CD4-positive, alpha-beta T cell treated with Interferon gamma for 1 hour (primary cell): ENCODE measurements at regions not wholly inside any gene's neighbourhood (a gene's known extent, or its start where the extent isn't known, plus 50 kb on each side); places are given as distances from the start of the nearest gene placed in this dataset.
A peak's percentile ranks its signal among the peaks of the same experiment; 100 is the strongest.
"Not testable (repeated sequence)": the region's sequence is repeated elsewhere in the genome, so short reads cannot be mapped to it uniquely, and the experiment has no call there.

ENCODE experiments used
- DNase-seq: peaks from one replicate; pipeline ENCODE4 v3.0.0-alpha.2; 2020

DNA sequence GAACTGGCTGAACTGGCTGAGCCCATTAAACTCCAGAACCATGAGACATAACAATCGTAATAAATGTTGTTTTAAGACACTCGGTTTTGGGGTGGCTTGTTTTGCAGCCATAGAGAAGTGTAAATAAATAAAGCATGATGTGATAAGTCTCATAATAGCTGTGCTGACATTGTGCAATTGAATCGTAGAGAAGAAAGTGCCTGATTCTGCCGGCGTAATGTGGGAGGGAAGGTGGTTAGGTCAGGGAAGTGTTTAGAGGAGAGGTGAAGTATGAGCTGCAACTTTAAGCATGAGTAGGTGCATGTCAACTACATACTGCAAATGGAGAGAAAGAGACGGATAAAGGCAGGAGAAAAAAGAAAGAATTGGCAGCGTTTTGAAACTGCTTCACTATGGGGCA, 217.1 kb downstream of the BLID start:
- DNase-seq: no peak

DNA sequence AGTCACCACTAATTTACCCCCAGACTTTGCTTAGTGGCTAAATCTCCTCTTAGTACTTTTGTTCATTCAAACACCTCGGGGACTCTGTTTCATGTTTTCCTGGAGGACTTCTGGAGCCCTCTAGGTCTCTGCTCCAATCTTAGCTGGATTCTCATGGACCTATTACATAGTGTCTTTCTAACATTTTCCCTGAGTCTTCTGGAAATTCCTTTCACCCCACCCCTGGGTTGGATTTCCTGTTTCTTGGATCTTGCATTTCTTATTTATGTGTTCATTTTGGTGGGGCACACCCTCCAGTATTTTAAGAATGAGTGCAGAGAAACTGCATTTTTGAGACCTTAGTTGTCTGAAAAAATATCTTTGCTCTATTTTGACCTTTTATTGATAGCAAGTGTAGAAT, 220.1 kb downstream of the BLID start:
- DNase-seq: no peak

DNA sequence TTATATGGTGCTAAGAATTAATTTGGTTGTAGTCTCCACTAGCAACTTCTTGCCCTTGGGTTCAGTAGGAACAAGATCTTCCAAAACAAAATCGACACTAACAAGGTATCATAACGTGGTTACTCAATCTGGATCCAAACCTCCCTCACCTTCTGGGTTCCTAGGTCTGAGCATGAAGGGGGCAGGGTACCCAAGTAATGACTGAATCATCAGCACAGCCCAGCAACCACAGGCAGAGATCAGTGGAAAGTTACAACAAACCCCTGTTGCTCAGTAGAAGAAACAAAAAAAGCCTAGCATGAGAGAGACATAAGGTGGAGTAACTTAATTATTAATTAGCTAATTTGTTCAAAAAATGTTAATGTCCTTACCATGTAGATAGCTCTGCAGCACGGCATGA, 221.4 kb downstream of the BLID start:
- no peak for DNase-seq

DNA sequence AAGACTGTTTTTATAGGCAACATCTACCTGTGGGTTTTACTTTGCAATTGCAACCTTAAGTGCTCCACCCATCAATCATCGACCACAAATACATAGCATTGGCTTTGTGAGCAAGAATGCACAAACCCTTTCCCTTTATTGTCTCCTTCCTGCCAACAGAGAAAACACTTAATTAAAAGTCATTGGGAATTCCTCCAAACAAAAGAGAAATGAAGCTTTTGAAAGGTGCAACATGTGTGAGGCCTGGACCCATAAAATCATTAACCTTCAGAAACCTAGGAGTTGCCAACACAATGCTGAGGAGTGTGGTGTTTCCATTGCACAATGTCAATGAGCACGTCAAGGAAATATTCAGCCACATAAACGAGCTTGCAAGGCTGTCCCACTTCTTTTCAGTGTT, 223.2 kb downstream of the BLID start:
- DNase-seq: no peak

DNA sequence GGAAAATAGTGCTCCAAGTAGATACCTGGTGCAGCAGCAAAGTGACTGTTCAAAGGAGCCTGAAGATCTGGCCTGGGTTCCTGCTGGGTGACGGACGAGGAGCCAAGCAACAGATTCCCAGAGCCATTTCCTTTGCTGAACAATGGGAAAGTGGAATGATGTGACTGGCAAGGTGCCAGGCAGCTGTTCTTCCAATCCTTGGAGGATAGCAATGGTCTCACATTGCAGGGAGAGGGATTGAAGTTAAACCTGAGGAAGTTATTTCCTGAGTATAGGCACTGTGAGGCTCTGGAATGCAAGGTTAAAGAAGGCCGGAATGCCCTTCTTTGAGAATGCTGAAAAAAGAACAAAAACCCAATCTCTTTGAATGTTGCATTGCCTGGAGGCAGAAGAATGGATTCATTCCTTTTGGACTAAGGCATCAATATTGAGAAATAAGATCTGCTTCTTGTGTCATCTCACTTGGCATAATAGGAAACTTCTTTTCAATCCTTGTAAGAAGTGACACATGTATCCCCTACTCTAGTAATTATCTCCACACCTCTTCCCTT, 223.8 kb downstream of the BLID start:
- DNase-seq: no peak

DNA sequence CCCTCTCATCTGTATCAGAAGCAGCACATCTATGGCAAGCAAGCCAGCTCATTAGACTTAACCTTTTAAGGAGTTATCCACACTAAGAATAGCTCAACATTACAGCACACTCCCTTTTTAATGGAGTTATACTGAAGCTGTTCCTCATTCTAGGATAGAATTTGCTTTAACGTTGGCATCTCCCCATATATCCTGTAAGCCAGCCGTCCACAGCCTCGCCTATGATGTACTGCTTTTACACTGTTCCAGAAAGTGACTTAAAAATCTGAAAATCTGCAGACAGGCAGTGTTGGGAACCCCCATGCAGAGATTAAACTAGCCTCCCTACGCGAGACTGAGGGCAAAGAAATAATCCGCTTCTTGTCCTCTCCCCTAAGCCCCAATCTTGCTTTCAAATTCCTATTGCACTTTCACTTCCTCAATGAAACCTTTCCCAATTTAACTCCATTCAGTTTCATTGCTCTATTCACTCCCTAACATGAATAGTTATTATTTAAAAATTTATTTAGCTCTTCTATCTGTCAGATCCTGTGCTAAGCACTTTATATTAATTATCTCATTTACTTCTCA, 225.0 kb downstream of the BLID start:
- no peak for DNase-seq

DNA sequence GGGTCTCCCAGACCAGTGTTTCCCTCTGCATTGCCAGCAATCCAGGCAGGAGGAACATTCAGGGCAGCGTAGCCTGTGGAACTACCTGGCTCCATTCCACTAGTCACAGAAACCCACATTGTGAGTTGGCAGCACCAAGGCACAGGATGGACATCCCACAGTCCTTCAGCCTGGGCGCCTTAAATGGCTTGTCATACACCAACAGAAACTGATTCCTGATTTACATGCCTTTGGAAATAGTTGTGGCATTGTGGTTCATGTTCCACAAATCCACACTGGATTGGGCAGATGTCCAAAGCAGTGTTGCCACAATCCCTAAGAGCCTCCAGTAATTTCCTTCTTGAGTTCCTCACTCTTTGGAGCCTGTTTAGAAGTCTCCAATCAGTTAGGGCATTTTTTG, 225.6 kb downstream of the BLID start:
- no peak for DNase-seq

DNA sequence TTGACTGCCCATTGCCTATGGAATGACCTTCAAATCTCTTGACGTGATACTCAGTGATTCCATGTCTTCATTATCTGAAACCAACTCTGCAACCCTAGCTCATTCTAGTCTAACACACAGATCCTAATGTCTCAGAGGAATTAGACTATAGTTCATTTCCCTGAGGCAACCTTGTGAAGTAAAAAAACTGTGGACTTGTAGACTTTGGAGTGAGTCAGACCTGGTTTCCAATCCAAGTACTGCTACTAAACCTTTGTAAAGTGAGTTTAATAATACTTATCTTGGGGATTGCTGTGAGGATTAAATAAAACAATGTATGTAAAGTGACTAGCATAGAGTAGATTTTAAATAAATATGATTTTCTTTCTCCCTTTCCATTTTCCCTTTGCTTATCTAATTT, 226.1 kb downstream of the BLID start:
- DNase-seq: no peak

DNA sequence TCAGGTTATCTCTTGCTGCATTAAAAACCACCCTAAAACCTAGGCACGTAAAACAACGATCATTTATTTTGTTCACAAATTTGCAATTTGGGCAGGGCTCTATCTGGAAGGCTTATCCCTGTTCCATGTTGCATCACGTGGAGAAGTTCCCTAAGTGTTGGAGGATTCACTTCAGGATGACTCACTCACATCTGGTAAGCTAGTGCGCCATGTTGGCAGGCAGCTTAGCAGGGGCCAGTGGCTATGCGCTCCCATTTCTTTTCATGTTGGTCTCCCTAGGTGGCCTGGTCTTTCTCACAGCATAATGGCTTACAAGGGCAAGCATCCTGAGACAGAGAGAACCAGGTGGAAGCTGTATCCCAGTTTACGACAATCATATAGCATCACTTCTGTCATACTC, 226.8 kb downstream of the BLID start:
- DNase-seq: no peak

GRCh38 chr11:121887976-121888557, 227.9 kb downstream of the BLID start:
- no peak for DNase-seq

DNA sequence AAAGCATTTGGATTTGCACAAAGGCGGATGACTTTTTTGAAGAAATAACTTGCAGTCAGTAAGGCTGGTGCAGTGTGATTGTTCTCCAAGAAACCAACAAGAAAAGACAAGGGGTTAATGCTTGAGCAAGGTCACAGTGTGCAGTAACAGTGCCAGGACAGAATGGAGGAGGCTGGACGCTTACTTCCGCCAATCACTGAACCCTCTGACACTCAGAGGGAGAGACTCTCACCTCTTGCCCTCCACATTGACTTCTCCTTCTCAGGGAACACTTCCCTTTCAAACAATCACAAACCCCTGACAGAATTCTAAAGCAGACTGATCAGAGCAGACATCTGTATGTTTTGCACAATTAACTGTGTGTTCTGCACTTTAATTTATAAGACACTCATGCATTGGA, 228.4 kb downstream of the BLID start:
- DNase-seq: peak; percentile 25

DNA sequence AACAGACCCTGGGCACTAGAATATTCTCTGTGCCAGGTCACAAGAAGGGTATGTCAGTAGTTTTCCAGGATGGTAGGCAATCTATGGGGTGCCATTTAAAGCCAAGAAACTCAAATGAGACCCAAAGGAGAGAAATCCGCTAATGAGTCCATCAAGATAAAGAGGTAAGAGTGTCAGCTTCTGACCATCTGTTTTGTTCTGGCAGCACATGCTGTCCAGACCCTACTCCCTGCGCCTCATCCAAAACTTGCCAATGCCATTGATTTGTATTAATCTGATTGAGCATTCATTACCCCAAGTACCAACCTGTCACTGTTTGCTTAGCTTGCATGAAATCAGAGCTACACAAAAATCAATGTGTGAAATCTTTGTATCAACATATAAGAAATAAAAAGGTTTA, 229.0 kb downstream of the BLID start:
- no peak for DNase-seq

DNA sequence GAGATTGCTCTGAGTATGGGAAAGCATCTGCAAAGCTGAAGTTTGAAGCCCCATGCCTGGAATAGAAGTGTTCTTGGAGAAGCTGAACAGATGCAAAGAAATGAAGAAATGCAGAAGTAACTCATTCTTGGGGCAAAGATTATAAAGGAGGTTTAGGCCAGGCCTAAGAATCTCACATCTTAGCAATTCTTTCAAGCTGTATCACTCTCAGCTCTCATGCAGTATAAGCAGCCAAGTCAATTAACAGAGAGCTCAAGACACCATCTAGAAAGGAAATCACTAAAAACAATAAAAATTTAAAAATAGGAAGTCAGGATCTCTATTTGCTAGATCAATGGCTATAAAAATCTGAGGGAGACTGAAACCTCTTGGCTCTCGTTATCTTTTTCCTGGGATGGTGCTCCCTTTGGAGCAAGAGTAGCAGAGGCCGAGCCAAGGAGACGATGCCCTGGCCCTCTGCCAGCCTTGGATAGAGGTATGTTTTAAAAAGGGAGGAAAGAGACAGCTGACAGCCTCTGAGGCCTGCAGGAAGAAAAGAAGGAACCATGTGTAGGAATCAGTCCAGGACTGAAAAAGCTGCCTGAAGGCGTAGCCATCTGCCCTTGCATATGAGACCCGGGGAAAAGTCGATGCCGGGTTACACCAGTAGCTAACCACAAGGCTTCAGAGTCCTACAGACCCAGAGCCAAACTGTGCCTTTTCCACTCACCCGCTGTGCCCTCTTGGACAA, 229.8 kb downstream of the BLID start:
- DNase-seq: no peak

- DNase-seq: no peak
Measured at GRCh38 chr11:121884626-121885025, 231.4 kb downstream of the BLID start.

DNA sequence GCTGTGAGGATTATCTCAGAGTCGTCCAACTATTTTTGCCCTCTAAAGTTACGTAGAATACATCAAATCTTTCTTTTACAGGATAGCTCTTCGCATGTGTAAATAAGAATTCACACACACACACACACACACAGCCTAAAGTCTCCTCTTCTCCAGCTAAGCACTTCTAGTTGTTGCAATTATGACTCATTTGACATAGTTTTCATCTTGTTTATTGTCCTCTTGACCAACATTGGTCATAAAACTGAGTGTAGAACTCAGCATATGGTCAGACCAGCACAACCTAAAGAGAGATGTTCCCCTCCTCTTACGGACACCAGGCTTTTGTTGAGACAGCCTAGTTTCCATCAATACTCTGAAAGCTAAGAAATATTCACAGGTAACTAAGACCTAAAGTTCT, 234.2 kb downstream of the BLID start:
- DNase-seq: no peak

- no peak for DNase-seq
Measured at GRCh38 chr11:121877152-121877551, 238.9 kb downstream of the BLID start.

DNA sequence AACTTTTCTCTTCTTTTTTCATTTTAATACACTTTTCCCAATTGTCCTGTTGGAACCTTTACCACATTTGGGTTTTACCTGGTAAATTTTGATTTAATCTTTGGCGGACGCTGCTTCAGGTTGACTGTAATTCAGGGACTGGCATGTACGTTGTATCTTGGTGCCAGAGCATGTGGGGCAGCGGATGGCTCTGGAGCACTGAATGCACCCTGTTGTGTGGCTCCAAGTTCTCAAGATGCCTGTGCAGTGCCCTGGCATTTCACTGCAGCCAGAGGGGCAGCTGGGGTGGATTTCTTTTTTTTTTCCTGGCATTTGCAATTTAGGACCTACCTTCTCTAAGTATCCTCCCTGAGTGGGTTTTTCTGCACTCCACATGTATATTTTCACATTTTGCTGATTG, 242.2 kb downstream of the BLID start:
- DNase-seq: no peak

DNA sequence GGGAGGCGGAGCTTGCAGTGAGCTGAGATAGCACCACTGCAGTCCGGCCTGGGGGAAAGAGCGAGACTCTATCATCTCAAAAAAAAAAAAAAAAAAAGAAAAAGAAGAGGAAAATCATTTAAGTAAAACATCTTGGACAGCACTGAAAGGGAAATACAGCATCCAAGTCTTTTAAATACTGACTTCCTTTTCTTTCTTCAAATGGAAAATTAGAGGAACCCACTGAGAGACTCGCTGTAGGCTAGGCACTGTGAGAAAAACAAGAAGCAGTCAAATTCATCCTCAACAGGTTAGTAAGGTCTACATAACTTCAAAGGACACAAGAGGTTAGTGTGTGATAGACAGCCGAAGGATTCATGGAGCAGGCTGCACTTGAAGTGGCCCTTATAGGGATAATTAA, 243.7 kb downstream of the BLID start:
- DNase-seq: no peak

DNA sequence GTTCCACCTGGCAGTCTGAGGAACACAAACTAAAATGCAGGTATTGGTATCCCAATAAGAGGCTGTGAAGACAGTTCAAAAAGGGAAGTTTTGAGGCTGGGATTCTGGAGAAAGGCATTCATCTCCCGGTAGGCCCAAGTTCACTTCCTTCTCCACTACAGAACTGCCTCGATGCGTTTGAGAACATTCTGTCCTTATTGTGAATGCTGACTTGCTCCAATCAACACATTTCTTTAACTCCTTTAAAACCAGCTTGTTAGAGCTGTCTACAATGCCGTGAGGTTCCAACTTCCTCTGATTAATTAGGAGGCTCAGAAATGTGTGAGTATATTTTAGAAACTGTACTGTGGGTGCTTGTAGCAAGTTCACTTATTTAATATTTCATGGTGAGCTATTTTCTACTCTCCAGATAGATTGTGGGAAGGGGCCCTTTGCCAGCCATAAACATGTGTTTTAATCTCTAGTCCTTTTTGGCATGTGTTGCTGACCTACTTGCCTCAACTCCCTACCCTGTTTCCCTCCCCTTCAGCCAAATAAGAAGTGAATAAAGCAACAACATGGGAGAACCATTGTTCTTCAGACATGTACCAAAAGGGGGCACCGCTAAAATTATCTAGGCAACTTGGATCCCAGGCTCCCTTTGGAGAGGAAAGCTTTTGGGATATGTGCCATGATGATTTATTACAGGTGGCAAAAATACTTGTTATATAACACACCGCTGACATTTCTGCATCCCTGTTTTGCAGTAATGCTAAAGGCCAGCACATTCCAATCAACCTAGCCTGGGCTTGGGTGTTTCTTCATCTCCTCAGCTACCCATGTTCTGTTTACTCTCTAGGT, 245.6 kb downstream of the BLID start:
- DNase-seq: no peak

DNA sequence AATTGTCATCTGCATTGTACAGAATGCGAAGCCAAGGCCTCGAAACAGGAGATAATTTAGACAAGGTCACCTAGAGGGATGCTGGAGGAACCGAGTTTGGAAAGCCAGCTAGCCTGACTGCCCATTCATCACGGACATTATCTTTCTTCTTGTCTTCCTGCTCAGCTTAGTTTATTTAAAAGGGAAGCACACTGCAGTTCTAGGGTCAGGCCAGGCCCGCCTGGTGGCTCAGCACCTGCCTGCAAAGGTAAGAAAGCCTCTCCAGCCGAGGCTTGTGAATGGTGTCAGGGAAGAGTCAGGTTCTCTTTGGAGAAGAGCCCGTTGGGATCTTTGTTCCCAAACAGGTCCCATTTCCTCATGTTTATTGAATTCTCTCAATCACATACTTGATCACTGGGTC, 246.5 kb downstream of the BLID start:
- no peak for DNase-seq

- no peak for DNase-seq
Measured at GRCh38 chr11:121866754-121867153, 249.3 kb downstream of the BLID start.

DNA sequence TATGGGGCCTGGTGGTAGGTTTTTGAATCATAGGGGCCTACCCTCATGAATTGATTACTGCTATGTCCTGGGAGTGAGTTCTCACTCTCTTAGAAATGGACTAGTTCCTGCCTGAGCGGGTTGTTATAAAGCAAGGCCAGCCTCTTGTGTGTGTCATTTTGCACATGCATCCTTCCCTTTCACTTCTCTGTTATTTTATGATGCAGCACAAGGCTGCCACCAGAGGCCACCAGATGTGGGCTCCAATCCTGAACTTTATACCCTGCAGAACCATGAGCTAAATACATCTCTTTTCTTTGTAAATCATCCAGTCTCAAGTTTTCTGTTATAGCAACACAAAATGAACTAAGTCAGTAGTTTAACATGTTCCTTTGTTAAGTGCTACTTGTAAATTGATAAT, 251.4 kb downstream of the BLID start:
- no peak for DNase-seq

GRCh38 chr11:121863126-121863525, 252.9 kb downstream of the BLID start:
- DNase-seq: no peak

- not testable (repeated sequence) for DNase-seq
Measured at GRCh38 chr11:121855138-121855537, 260.9 kb downstream of the BLID start.
